Psoas muscle (tissue), 7 donors: ENCODE measurements at regions not wholly inside any gene's neighbourhood (a gene's known extent, or its start where the extent isn't known, plus 50 kb on each side); places are given as distances from the start of the nearest gene placed in this dataset.

Experiments
- ATAC-seq, 4 donors: fragments of 200-7000 bp; cut with Tn5 transposase; one replicate each; pipeline ENCODE4 v1.9.1; 2020; ENCODE audit warnings: moderate library complexity in 3 of 4, mild to moderate bottlenecking in 2 of 4
- DNase-seq, 2 donors: peaks; one replicate each; pipeline ENCODE4 v3.0.0-alpha.2; 2020
- H3K27ac ChIP-seq: fragments of 200-600 bp; one replicate; pipeline ENCODE4 v1.8.0; 2022
- H3K27me3 ChIP-seq, 3 donors: fragments of 200-600 bp in 1 of 3; one replicate each; pipeline versions ENCODE4 v1.6.1 to v1.8.0; 2013 to 2022; ENCODE audit warnings: low read length in 2 of 3, mild to moderate bottlenecking in 2 of 3, moderate library complexity in 1 of 3; ENCODE audit not compliant: insufficient read depth in 3 of 3
- H3K36me3 ChIP-seq, 2 donors: fragments of 200-600 bp in 1 of 2; one replicate each; pipeline versions ENCODE4 v1.6.1 to v1.8.0; 2013 to 2022; ENCODE audit warnings: low read depth in 1 of 2, mild to moderate bottlenecking in 1 of 2, moderate library complexity in 1 of 2; ENCODE audit not compliant: insufficient read depth in 1 of 2
- H3K4me1 ChIP-seq: fragments of 200-600 bp; one replicate; pipeline ENCODE4 v1.8.0; 2022
- H3K4me3 ChIP-seq: fragments of 200-600 bp; one replicate; pipeline ENCODE4 v1.8.0; 2022; ENCODE audit warnings: mild to moderate bottlenecking
- H3K9me3 ChIP-seq: fragments of 200-600 bp; one replicate; pipeline ENCODE4 v1.8.0; 2022
- WGBS, 3 donors: extraction: QIAGEN DNeasy Blood & Tissue Kit; methylation state at CpG; one replicate each; pipeline versions ENCODE4 v1.1.6 to v1.1.7; 2013; 5-methylcytosine and 5-hydroxymethylcytosine counted together
- intact Hi-C, 2 donors: fragments of 100-400 bp; cut with DNase I; formaldehyde crosslinking; loops; one replicate each; pipeline versions ENCODE4 v1.11.0 to v1.14.2; 2022
- TF ChIP-seq, protein P1 (sequence below): fragments of 200-600 bp; IDR thresholded peaks from one replicate; pipeline ENCODE4 v1.8.0; 2022; ENCODE audit warnings: antibody characterized with exemption
- donor health status: healthy with polysubstance abuse.
- donor health status: DM: no; HTN: no; CAD: no; lungs with moderate emphysema.
- donor health status: Bipolar disorder and iron deficiency.
- donor health status: healthy.
- donor health status: DM: yes; HTN: yes; CAD: no.
- donor health status: DM: no; HTN: no; CAD: no.
- donor health status: DM: yes; HTN: yes; CAD: no.

GRCh38 chr7:131787101-131787500, 230.7 kb upstream of the PODXL start:
- Histone ChIP-seq H3K4me1 (no peaks in the 10 kb centered on the region), H3K27ac (no peak overlapping the region), H3K36me3 (no peaks in the 10 kb centered on the region), H3K4me3 (no peak overlapping the region), H3K27me3 (peaks cover 0 to 7% (median 0%) of the 10 kb centered on the region in 3 donors), H3K9me3 (no peaks in the 10 kb centered on the region)
- intact Hi-C loops: no loop called here
- TF ChIP-seq, protein P1, sequence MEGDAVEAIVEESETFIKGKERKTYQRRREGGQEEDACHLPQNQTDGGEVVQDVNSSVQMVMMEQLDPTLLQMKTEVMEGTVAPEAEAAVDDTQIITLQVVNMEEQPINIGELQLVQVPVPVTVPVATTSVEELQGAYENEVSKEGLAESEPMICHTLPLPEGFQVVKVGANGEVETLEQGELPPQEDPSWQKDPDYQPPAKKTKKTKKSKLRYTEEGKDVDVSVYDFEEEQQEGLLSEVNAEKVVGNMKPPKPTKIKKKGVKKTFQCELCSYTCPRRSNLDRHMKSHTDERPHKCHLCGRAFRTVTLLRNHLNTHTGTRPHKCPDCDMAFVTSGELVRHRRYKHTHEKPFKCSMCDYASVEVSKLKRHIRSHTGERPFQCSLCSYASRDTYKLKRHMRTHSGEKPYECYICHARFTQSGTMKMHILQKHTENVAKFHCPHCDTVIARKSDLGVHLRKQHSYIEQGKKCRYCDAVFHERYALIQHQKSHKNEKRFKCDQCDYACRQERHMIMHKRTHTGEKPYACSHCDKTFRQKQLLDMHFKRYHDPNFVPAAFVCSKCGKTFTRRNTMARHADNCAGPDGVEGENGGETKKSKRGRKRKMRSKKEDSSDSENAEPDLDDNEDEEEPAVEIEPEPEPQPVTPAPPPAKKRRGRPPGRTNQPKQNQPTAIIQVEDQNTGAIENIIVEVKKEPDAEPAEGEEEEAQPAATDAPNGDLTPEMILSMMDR: no peak
- DNase-seq: no peak
- WGBS, 3 donors: 50 to 93% (median 90%) methylated on average over 1 of the region's 1 CpG
- no peak for ATAC-seq

GRCh38 chr7:131786204-131786603, 229.8 kb upstream of the PODXL start:
- WGBS, 3 donors: 41 to 48% (median 42%) methylated on average over 2 of the region's 2 CpGs
- intact Hi-C loops: no loop called here
- no peak overlapping the region for H3K4me3 ChIP-seq

GRCh38 chr7:131778601-131779000, 222.2 kb upstream of the PODXL start:
- WGBS, 3 donors: 89 to 94% (median 93%) methylated on average over 2 of the region's 2 CpGs
- H3K36me3 ChIP-seq: no peaks in the 10 kb centered on the region
- H3K4me3 ChIP-seq: no peak overlapping the region
- TF ChIP-seq, protein P1: no peak
- H3K9me3 ChIP-seq: no peaks in the 10 kb centered on the region
- no peak overlapping the region for H3K27ac ChIP-seq
- intact Hi-C loops: no loop called here
- ATAC-seq (no peak), DNase-seq (no peak)
- no peaks in the 10 kb centered on the region for H3K4me1 ChIP-seq
- H3K27me3 ChIP-seq: peaks cover 0 to 8% (median 0%) of the 10 kb centered on the region in 3 donors

More at GRCh38 chr7:131786204-131786603, 229.8 kb upstream of the PODXL start:
- H3K4me1 ChIP-seq: no peaks in the 10 kb centered on the region
- TF ChIP-seq, protein P1: no peak
- ATAC-seq (no peak), DNase-seq (no peak)
- no peaks in the 10 kb centered on the region for H3K36me3 ChIP-seq
- H3K27me3 ChIP-seq: peaks cover 0 to 9% (median 0%) of the 10 kb centered on the region in 3 donors
- H3K27ac ChIP-seq: no peak overlapping the region
- H3K9me3 ChIP-seq: no peaks in the 10 kb centered on the region

DNA sequence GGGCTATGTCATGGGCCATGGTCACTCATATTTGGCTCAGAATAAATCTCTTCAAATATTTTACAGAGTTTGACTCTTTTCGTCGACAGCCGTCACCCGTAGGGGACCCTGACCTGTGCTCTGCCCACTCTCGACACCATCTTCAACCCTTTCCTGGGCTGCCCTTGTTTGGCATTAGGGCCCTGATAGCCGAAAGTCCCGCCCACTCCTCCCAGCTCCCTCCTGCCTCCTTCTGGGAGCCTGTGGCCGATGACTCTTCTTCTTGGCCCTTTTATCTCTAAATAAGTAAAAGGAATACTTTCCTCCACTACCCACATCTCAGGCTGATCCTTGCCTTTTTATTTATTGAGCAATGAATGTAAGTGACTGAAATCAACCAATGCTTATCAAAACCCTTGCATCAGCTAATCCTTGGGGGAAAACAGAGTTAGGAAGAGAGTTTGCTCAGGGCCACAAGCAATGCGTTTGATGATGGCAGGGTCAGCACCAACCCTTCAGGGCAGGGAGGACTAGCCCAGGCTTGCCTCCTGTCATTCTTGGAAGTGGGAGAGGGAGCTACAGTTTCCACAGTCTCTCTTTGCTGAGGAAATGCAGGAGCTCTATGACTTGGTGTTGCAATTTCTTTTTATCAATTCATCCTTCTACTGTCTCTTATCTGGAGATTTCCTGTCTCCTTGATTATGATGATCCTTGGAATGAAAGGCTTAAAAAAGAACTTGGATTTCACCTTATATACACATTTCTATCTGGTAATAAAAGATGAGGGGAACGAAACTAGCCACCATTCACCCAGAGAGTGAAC, 218.2 kb upstream of the PODXL start:
- Histone ChIP-seq H3K27ac (no peak overlapping the region), H3K27me3 (no peaks in the 10 kb centered on the region), H3K9me3 (no peaks in the 10 kb centered on the region), H3K4me3 (no peak overlapping the region), H3K4me1 (no peaks in the 10 kb centered on the region), H3K36me3 (no peaks in the 10 kb centered on the region)
- TF ChIP-seq, protein P1: no peak
- intact Hi-C loops: no loop called here
- ATAC-seq (no peak), DNase-seq (no peak)
- 71 to 73% (median 72%) methylated on average over 10 of the region's 10 CpGs for WGBS, 3 donors
